ENCODE measurements at regions not wholly inside any gene's neighbourhood (a gene's known extent, or its start where the extent isn't known, plus 50 kb on each side); places are given as distances from the start of the nearest gene placed in this dataset.

GRCh38 chr6:135743476-135743875, 108.0 kb upstream of the PDE7B start:
- no peak for DNase-seq (ENCODE audit: low spot score)
- in situ Hi-C loops (cut with MboI; ENCODE audit: low pct_unique_long_range_greater_than_20kb, low sequenced_read_pairs, unreplicated experiment): no loop called here
- TF ChIP-seq CTCF (IDR thresholded peaks at IDR 0.05; ENCODE audit: extremely low read depth, insufficient read depth, missing control alignments): no peak

GRCh38 chr6:135748189-135748588, 103.3 kb upstream of the PDE7B start:
- in situ Hi-C loops (cut with MboI; ENCODE audit: low pct_unique_long_range_greater_than_20kb, low sequenced_read_pairs, unreplicated experiment): no loop called here
- DNase-seq (ENCODE audit: low spot score): no peak
- no peak for TF ChIP-seq CTCF (IDR thresholded peaks at IDR 0.05; ENCODE audit: extremely low read depth, insufficient read depth, missing control alignments)

- TF ChIP-seq CTCF (IDR thresholded peaks at IDR 0.05; ENCODE audit: extremely low read depth, insufficient read depth, missing control alignments): no peak
- in situ Hi-C loops (cut with MboI; ENCODE audit: low pct_unique_long_range_greater_than_20kb, low sequenced_read_pairs, unreplicated experiment): no loop called here
- no peak for DNase-seq (ENCODE audit: low spot score)
These were observed 101.4 kb upstream of the PDE7B start for GRCh38 chr6:135750081-135750480.

GRCh38 chr6:135753196-135753595, 98.3 kb upstream of the PDE7B start:
- TF ChIP-seq CTCF (IDR thresholded peaks at IDR 0.05; ENCODE audit: extremely low read depth, insufficient read depth, missing control alignments): no peak
- in situ Hi-C loops (cut with MboI; ENCODE audit: low pct_unique_long_range_greater_than_20kb, low sequenced_read_pairs, unreplicated experiment): no loop called here
- DNase-seq (ENCODE audit: low spot score): no peak

- in situ Hi-C loops (cut with MboI; ENCODE audit: low pct_unique_long_range_greater_than_20kb, low sequenced_read_pairs, unreplicated experiment): no loop called here
- TF ChIP-seq CTCF (IDR thresholded peaks at IDR 0.05; ENCODE audit: extremely low read depth, insufficient read depth, missing control alignments): no peak
- DNase-seq (ENCODE audit: low spot score): no peak
These were observed 91.7 kb upstream of the PDE7B start for GRCh38 chr6:135759831-135760230.

GRCh38 chr6:135774006-135774405, 77.5 kb upstream of the PDE7B start:
- DNase-seq (ENCODE audit: low spot score): no peak
- TF ChIP-seq CTCF (IDR thresholded peaks at IDR 0.05; ENCODE audit: extremely low read depth, insufficient read depth, missing control alignments): no peak
- in situ Hi-C loops (cut with MboI; ENCODE audit: low pct_unique_long_range_greater_than_20kb, low sequenced_read_pairs, unreplicated experiment): no loop called here

GRCh38 chr6:135779213-135779612, 72.3 kb upstream of the PDE7B start:
- TF ChIP-seq CTCF (IDR thresholded peaks at IDR 0.05; ENCODE audit: extremely low read depth, insufficient read depth, missing control alignments): no peak
- in situ Hi-C loops (cut with MboI; ENCODE audit: low pct_unique_long_range_greater_than_20kb, low sequenced_read_pairs, unreplicated experiment): no loop called here
- DNase-seq (ENCODE audit: low spot score): no peak

Measured in GM13977 (cell line).